WTC11 (cell line): ENCODE measurements at regions not wholly inside any gene's neighbourhood (a gene's known extent, or its start where the extent isn't known, plus 50 kb on each side); places are given as distances from the start of the nearest gene placed in this dataset.

ENCODE experiments used
- ATAC-seq: fragments of 200-7000 bp; cut with Tn5 transposase; 2 replicates; pipeline ENCODE4 v1.10.0; 2021; ENCODE audit warnings: mild to moderate bottlenecking, moderate library complexity
- CTCF ChIA-PET: fragments of 300-600 bp; sonication (Branson Sonifier 250); formaldehyde crosslinking; loops from one replicate; lab custom pipeline; 2021; ENCODE audit warnings: antibody characterized with exemption; lab: Charles Lee
- POLR2A ChIA-PET: fragments of 350-600 bp; sonication (Branson Sonifier 250); formaldehyde crosslinking; loops from one replicate; lab custom pipeline; 2021; ENCODE audit warnings: antibody characterized with exemption; lab: Charles Lee
- DNase-seq: peaks from one replicate; pipeline ENCODE4 v3.0.0; 2021; ENCODE audit warnings: low spot score
- H3K27ac Mint-ChIP-seq: 2 replicates; pipeline ENCODE4 v1.8.0; 2021; ENCODE audit warnings: mixed read lengths
- H3K27me3 Mint-ChIP-seq: 2 replicates; pipeline ENCODE4 v1.8.0; 2021; ENCODE audit warnings: low read depth, mild to moderate bottlenecking, moderate library complexity, mixed read lengths
- H3K36me3 Mint-ChIP-seq: 2 replicates; pipeline ENCODE4 v1.8.0; 2021; ENCODE audit warnings: mixed read lengths
- H3K4me1 Mint-ChIP-seq: 2 replicates; pipeline ENCODE4 v1.8.0; 2022; ENCODE audit warnings: mixed read lengths
- H3K4me3 Mint-ChIP-seq: 2 replicates; pipeline ENCODE4 v1.8.0; 2021; ENCODE audit warnings: mild to moderate bottlenecking, moderate library complexity, mixed read lengths
- H3K9me3 Mint-ChIP-seq: 2 replicates; pipeline ENCODE4 v1.8.0; 2021; ENCODE audit warnings: mixed read lengths
- GABPB1 ChIP-seq: sonication (generic); formaldehyde crosslinking; IDR thresholded peaks from 2 replicates; pipeline ENCODE4 v1.8.1; 2023; ENCODE audit warnings: mild to moderate bottlenecking, missing genetic modification reagents
- KAT7 ChIP-seq: sonication (generic); formaldehyde crosslinking; IDR thresholded peaks from 2 replicates; pipeline ENCODE4 v1.8.1; 2023; ENCODE audit warnings: missing genetic modification reagents, mild to moderate bottlenecking, borderline replicate concordance
- NFYB ChIP-seq: sonication (generic); formaldehyde crosslinking; conservative IDR thresholded peaks from 2 replicates; pipeline ENCODE4 v1.8.0; 2022; ENCODE audit warnings: low read depth, missing genetic modification reagents
- NR3C1 ChIP-seq: sonication (generic); formaldehyde crosslinking; conservative IDR thresholded peaks from 2 replicates; pipeline ENCODE4 v1.8.1; 2023; ENCODE audit warnings: low read depth, mild to moderate bottlenecking, missing genetic modification reagents
- TCF7 ChIP-seq: sonication (generic); formaldehyde crosslinking; IDR thresholded peaks from 2 replicates; pipeline ENCODE4 v1.8.0; 2022; ENCODE audit warnings: mild to moderate bottlenecking, low read depth, missing genetic modification reagents, moderate library complexity
- TEAD1 ChIP-seq: sonication (generic); formaldehyde crosslinking; IDR thresholded peaks from 2 replicates; pipeline ENCODE4 v1.8.0; 2022; ENCODE audit warnings: mild to moderate bottlenecking, missing genetic modification reagents
- TEAD4 ChIP-seq: sonication (generic); formaldehyde crosslinking; IDR thresholded peaks from 2 replicates; pipeline ENCODE4 v1.8.0; 2022; ENCODE audit warnings: mild to moderate bottlenecking, missing genetic modification reagents
- ZNF263 ChIP-seq: sonication (generic); formaldehyde crosslinking; IDR thresholded peaks from 2 replicates; pipeline ENCODE4 v1.8.1; 2022; ENCODE audit warnings: low read depth, mild to moderate bottlenecking, moderate library complexity, missing genetic modification reagents
- TF ChIP-seq, protein P1 (sequence below): sonication (generic); formaldehyde crosslinking; IDR thresholded peaks from 2 replicates; pipeline ENCODE4 v1.8.0; 2023; ENCODE audit warnings: missing genetic modification reagents, mild to moderate bottlenecking, borderline replicate concordance
- TF ChIP-seq, protein P2 (sequence below): fragments of 250-450 bp; sonication (Bioruptor Pico); IDR thresholded peaks from 2 replicates; pipeline ENCODE4 v1.9.0; 2021; ENCODE audit warnings: mild to moderate bottlenecking
- TF ChIP-seq, protein P3 (sequence below): sonication (generic); formaldehyde crosslinking; IDR thresholded peaks from 2 replicates; pipeline ENCODE4 v1.8.1; 2022; ENCODE audit warnings: missing genetic modification reagents, borderline replicate concordance
- TF ChIP-seq, protein P4 (sequence below): fragments of 250-450 bp; sonication (Bioruptor Pico); IDR thresholded peaks from 2 replicates; pipeline ENCODE4 v1.9.0; 2021; ENCODE audit warnings: moderate library complexity, mild to moderate bottlenecking, inconsistent platforms, borderline replicate concordance

DNA sequence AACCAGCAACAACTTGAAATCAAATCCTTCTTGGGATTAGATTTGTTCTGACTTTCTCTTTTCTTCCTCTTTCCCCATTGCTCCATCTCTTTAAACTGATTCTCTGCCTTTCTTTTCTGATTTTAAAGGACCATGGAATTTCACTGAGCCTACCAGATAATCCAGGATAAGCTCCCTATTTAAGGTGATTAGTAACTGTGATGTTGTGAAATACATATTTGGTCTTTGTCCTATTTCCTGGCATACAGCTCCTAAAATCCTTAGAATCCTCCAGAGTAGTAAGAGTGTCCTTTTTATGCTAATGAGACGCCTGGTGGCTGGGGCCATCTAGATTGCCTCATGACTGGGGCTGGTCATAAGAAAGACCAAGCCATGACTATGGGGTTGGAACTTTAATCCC, 236.9 kb downstream of the USP25 start:
- 0 out of 2 replicates have a peak, but pooled peaks cover 3% of the 10 kb centered on the region for H3K9me3 Mint-ChIP-seq
- TF ChIP-seq TEAD4 (CRISPR knock-in tag) (no peak), NR3C1 (no peak)
- TF ChIP-seq, protein P1, sequence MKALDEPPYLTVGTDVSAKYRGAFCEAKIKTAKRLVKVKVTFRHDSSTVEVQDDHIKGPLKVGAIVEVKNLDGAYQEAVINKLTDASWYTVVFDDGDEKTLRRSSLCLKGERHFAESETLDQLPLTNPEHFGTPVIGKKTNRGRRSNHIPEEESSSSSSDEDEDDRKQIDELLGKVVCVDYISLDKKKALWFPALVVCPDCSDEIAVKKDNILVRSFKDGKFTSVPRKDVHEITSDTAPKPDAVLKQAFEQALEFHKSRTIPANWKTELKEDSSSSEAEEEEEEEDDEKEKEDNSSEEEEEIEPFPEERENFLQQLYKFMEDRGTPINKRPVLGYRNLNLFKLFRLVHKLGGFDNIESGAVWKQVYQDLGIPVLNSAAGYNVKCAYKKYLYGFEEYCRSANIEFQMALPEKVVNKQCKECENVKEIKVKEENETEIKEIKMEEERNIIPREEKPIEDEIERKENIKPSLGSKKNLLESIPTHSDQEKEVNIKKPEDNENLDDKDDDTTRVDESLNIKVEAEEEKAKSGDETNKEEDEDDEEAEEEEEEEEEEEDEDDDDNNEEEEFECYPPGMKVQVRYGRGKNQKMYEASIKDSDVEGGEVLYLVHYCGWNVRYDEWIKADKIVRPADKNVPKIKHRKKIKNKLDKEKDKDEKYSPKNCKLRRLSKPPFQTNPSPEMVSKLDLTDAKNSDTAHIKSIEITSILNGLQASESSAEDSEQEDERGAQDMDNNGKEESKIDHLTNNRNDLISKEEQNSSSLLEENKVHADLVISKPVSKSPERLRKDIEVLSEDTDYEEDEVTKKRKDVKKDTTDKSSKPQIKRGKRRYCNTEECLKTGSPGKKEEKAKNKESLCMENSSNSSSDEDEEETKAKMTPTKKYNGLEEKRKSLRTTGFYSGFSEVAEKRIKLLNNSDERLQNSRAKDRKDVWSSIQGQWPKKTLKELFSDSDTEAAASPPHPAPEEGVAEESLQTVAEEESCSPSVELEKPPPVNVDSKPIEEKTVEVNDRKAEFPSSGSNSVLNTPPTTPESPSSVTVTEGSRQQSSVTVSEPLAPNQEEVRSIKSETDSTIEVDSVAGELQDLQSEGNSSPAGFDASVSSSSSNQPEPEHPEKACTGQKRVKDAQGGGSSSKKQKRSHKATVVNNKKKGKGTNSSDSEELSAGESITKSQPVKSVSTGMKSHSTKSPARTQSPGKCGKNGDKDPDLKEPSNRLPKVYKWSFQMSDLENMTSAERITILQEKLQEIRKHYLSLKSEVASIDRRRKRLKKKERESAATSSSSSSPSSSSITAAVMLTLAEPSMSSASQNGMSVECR, result no peak
- TF ChIP-seq, all 79 proteins: peak for 0
- DNase-seq, result no peak
- no peak for ATAC-seq
- Mint-ChIP-seq H3K4me1 (peaks cover 12% of the 10 kb centered on the region), H3K4me3 (no peak overlapping the region), H3K27me3 (no peaks in the 10 kb centered on the region), H3K27ac (no peak overlapping the region), H3K36me3 (no peaks in the 10 kb centered on the region)
- ChIA-PET POLR2A (no interaction called here), CTCF (no interaction called here)

DNA sequence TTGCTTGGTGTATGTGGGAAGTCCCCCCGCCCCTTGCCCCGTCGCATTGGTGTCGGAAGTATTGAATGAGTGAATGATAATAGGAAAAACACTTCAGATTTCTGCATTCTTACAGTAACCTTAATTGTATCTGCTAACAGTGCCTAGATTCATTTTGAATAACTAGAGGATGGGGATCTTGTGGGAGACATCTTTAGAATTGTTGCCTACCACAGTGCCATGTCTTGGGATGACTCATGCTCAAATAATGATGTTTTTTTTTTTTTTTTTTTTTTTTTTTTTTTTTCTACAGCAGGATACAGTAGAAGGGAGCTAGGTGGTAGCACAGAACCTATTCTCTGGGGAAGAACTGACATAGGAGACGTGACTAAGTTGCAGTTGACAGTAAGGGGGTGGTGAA, 237.9 kb downstream of the USP25 start:
- POLR2A ChIA-PET, result interaction anchor here (0.6 kb wide), 1 partner anchor 132 kb away, joined by 4 read pairs; no protein-coding TSS in a partner anchor

DNA sequence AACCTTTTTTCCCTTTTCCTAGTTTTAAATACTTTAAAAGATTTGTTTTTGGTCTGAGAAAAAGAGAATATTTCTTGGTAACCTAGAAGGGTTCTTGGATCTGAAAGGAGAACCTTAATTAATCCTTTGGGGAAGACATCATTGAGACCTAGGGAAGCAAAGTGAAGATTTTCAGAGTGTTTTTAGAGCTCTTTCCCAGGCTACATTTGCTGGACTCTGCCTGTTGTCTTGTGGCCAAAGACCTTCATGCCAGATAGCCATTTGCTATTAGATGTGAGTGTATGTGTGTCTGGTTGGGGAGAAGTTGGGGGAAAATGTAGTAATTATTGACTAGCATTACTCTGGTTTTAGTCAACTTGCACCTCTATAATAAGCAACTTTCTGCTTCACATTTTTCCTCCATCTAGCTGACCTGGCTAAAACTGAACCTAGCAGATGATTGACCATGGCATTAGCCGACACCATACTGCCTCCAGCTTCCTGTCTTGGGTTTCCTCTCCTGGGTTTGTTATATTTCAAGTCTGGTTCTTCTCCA, 239.1 kb downstream of the USP25 start:
- H3K36me3 Mint-ChIP-seq, result no peaks in the 10 kb centered on the region
- no peaks in the 10 kb centered on the region for H3K27me3 Mint-ChIP-seq
- peaks cover 12% of the 10 kb centered on the region for H3K4me1 Mint-ChIP-seq
- H3K27ac Mint-ChIP-seq, result no peak overlapping the region
- TF ChIP-seq, protein P2, sequence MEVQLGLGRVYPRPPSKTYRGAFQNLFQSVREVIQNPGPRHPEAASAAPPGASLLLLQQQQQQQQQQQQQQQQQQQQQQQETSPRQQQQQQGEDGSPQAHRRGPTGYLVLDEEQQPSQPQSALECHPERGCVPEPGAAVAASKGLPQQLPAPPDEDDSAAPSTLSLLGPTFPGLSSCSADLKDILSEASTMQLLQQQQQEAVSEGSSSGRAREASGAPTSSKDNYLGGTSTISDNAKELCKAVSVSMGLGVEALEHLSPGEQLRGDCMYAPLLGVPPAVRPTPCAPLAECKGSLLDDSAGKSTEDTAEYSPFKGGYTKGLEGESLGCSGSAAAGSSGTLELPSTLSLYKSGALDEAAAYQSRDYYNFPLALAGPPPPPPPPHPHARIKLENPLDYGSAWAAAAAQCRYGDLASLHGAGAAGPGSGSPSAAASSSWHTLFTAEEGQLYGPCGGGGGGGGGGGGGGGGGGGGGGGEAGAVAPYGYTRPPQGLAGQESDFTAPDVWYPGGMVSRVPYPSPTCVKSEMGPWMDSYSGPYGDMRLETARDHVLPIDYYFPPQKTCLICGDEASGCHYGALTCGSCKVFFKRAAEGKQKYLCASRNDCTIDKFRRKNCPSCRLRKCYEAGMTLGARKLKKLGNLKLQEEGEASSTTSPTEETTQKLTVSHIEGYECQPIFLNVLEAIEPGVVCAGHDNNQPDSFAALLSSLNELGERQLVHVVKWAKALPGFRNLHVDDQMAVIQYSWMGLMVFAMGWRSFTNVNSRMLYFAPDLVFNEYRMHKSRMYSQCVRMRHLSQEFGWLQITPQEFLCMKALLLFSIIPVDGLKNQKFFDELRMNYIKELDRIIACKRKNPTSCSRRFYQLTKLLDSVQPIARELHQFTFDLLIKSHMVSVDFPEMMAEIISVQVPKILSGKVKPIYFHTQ (CRISPR knock-in tag), result no peak
- TF ChIP-seq NFYB (CRISPR knock-in tag) (no peak), TEAD1 (CRISPR knock-in tag) (no peak)
- 0 out of 2 replicates have a peak, but pooled peaks cover 3% of the 10 kb centered on the region for H3K9me3 Mint-ChIP-seq
- ATAC-seq (no peak), DNase-seq (no peak)
- CTCF ChIA-PET, result no interaction called here
- POLR2A ChIA-PET, result no interaction called here
- H3K4me3 Mint-ChIP-seq, result no peak overlapping the region

More for the DNA sequence above, 237.9 kb downstream of the USP25 start:
- CTCF ChIA-PET, result no interaction called here
- TF ChIP-seq NR3C1 (no peak), ZNF263 (no peak), KAT7 (CRISPR knock-in tag) (no peak)
- TF ChIP-seq, protein P3, sequence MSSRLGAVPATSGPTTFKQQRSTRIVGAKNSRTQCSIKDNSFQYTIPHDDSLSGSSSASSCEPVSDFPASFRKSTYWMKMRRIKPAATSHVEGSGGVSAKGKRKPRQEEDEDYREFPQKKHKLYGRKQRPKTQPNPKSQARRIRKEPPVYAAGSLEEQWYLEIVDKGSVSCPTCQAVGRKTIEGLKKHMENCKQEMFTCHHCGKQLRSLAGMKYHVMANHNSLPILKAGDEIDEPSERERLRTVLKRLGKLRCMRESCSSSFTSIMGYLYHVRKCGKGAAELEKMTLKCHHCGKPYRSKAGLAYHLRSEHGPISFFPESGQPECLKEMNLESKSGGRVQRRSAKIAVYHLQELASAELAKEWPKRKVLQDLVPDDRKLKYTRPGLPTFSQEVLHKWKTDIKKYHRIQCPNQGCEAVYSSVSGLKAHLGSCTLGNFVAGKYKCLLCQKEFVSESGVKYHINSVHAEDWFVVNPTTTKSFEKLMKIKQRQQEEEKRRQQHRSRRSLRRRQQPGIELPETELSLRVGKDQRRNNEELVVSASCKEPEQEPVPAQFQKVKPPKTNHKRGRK (CRISPR knock-in tag), result no peak
- Mint-ChIP-seq H3K27ac (no peak overlapping the region), H3K9me3 (0 out of 2 replicates have a peak, but pooled peaks cover 3% of the 10 kb centered on the region), H3K4me3 (no peak overlapping the region), H3K4me1 (peaks cover 12% of the 10 kb centered on the region), H3K27me3 (no peaks in the 10 kb centered on the region), H3K36me3 (no peaks in the 10 kb centered on the region)
- DNase-seq (no peak), ATAC-seq (peak; percentile 44)

DNA sequence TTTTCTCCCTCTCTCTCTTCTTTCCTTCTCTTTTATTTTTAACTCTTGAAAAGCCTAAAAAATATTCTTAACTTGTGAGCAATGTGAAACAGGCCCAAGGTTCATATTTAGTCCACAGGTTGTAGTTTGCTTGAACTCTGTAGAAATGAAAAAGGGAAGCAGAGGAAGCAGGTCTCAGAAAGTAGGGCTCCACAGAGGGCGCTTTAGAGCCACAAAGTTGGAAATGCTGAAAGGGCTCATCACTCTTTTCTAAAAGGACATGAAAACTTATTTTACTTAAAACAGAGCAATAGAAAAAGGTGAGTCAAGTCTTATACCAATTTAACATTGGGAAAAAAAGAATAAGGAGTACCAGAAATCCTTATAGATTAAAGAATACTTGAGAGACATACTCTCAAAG, 247.0 kb downstream of the USP25 start:
- H3K4me3 Mint-ChIP-seq, result no peak overlapping the region
- TF ChIP-seq GABPB1, result no peak
- TF ChIP-seq, protein P1, result no peak
- no peak for TF ChIP-seq TCF7 (CRISPR knock-in tag)
- TF ChIP-seq, protein P4, sequence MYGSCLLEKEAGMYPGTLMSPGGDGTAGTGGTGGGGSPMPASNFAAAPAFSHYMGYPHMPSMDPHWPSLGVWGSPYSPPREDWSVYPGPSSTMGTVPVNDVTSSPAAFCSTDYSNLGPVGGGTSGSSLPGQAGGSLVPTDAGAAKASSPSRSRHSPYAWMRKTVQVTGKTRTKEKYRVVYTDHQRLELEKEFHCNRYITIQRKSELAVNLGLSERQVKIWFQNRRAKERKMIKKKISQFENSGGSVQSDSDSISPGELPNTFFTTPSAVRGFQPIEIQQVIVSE (CRISPR knock-in tag), result no peak

More for the DNA sequence above, 247.0 kb downstream of the USP25 start:
- ChIA-PET CTCF (interaction anchor here (0.6 to 1.0 kb wide), 2 partner anchors 69 to 387 kb away, joined by 3 read pairs; no protein-coding TSS in a partner anchor), POLR2A (no interaction called here)
- no peaks in the 10 kb centered on the region for H3K27me3 Mint-ChIP-seq
- no peaks in the 10 kb centered on the region for H3K36me3 Mint-ChIP-seq
- no peak overlapping the region for H3K27ac Mint-ChIP-seq
- peaks cover 13% of the 10 kb centered on the region for H3K4me1 Mint-ChIP-seq
- DNase-seq (peak; percentile 19), ATAC-seq (no peak)
- no peaks in the 10 kb centered on the region for H3K9me3 Mint-ChIP-seq
